ENCODE measurements at regions not wholly inside any gene's neighbourhood (a gene's known extent, or its start where the extent isn't known, plus 50 kb on each side); places are given as distances from the start of the nearest gene placed in this dataset.
A peak's percentile ranks its signal among the peaks of the same experiment; 100 is the strongest.

DNA sequence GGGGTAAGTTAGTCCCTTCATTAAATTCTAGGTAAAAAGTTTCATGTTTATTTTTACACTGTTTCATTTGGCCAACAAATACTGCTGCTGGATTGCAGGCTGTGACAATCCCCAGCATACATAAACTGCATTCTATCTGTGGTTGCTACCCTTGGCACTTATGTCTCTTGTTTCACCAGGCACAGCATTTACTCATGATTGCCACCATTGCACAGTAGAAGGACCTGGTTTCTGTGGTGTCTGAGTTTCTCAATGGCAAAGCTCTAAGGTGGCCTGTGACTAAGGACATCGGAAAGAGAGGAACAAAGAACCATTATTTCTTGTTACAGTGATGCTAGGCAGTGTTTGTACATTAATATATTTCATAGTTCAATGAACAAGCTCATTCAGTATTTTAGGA lies 878.4 kb upstream of the NEGR1 start:
- no peaks in the 10 kb centered on the region for H3K9me3 ChIP-seq
- no peaks in the 10 kb centered on the region for H3K27me3 ChIP-seq
- intact Hi-C loops (cut with DNase I; ENCODE audit: low total_unique reads), result no loop called here
- no peak for TF ChIP-seq EP300 (IDR thresholded peaks at IDR 0.05)
- TF ChIP-seq POLR2A (IDR thresholded peaks at IDR 0.05), result no peak
- TF ChIP-seq, protein P1, sequence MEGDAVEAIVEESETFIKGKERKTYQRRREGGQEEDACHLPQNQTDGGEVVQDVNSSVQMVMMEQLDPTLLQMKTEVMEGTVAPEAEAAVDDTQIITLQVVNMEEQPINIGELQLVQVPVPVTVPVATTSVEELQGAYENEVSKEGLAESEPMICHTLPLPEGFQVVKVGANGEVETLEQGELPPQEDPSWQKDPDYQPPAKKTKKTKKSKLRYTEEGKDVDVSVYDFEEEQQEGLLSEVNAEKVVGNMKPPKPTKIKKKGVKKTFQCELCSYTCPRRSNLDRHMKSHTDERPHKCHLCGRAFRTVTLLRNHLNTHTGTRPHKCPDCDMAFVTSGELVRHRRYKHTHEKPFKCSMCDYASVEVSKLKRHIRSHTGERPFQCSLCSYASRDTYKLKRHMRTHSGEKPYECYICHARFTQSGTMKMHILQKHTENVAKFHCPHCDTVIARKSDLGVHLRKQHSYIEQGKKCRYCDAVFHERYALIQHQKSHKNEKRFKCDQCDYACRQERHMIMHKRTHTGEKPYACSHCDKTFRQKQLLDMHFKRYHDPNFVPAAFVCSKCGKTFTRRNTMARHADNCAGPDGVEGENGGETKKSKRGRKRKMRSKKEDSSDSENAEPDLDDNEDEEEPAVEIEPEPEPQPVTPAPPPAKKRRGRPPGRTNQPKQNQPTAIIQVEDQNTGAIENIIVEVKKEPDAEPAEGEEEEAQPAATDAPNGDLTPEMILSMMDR (IDR thresholded peaks at IDR 0.05), result no peak
- TF ChIP-seq POLR2AphosphoS5 (IDR thresholded peaks at IDR 0.05), result no peak
- H3K4me1 ChIP-seq, result no peaks in the 10 kb centered on the region
- DNase-seq, result no peak
- H3K36me3 ChIP-seq, result no peaks in the 10 kb centered on the region
- H3K27ac ChIP-seq, result no peak overlapping the region
- WGBS, 5 donors, result 68 to 88% (median 81%) methylated on average over 1 of the region's 1 CpG
- no peak overlapping the region for H3K4me3 ChIP-seq

DNA sequence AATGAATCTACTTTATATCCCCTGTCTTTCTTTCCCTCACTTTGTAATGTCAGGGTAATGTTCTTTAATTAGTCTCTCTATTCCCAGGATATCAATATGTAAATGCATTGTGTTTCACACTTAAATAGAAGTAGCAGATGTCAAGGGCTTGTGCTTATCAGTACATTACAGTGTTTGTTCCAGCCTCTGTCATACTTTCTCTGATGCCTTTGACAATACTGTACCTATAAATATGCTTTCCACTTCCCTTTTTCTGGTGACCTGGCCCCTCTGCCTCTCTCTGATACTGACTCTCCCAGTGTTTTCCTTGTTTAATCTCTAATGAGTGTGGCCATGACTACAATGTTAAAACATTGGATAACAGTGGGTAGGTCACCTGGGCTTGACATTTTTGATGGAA lies 862.0 kb upstream of the NEGR1 start:
- no peak overlapping the region for H3K4me3 ChIP-seq
- H3K4me1 ChIP-seq, result no peaks in the 10 kb centered on the region
- intact Hi-C loops (cut with DNase I; ENCODE audit: low total_unique reads), result no loop called here
- TF ChIP-seq, protein P1 (IDR thresholded peaks at IDR 0.05), result no peak
- TF ChIP-seq POLR2AphosphoS5 (IDR thresholded peaks at IDR 0.05) (no peak), POLR2A (IDR thresholded peaks at IDR 0.05) (no peak), EP300 (IDR thresholded peaks at IDR 0.05) (no peak)
- no peak overlapping the region for H3K27ac ChIP-seq
- H3K27me3 ChIP-seq, result no peaks in the 10 kb centered on the region
- no peaks in the 10 kb centered on the region for H3K36me3 ChIP-seq
- DNase-seq, result peak in 1 of 2 donors; percentile 5
- H3K9me3 ChIP-seq, result peaks cover 0 to 10% (median 0%) of the 10 kb centered on the region in 4 donors

DNA sequence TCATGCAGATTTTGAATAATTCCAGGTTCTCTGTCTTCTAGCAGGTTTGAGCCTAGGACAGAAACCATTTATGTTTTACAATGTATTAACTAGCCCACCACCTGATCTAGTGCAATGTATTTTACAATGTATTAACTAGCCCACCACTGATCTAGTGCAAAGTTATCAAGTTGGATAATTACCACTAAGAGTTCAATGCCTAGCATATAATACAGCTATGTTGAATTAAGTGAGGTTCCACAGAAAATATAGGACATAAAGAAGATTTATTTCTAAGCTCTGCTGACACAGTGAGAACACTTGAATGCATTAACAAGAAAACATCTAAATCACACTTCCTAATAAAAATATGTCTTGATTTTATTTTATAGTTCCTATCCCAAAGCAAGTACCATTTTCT lies 854.6 kb upstream of the NEGR1 start:
- TF ChIP-seq EP300 (IDR thresholded peaks at IDR 0.05) (no peak), POLR2A (IDR thresholded peaks at IDR 0.05) (no peak), POLR2AphosphoS5 (IDR thresholded peaks at IDR 0.05) (no peak)
- TF ChIP-seq, protein P1 (IDR thresholded peaks at IDR 0.05), result no peak

DNA sequence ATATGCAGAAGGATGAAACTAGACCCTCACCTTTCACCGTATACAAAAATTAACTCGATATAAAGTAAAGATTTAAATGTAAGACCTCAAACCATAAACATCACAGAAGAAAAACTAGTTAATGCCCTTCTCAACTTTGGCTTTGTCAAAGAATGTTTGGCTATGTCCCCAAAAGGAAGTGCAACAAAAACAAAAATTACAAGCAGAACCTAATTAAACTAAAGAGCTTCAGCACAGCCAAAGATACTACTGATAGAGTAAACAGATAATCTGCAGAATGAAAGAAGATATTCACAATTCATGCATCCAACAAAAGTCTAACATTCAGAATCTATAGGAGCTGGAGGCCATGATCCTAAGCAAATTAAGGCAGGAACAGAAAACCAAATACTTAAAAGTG lies 824.6 kb upstream of the NEGR1 start:
- no peaks in the 10 kb centered on the region for H3K4me1 ChIP-seq
- H3K27ac ChIP-seq, result no peak overlapping the region
- no peaks in the 10 kb centered on the region for H3K27me3 ChIP-seq
- no peak for TF ChIP-seq POLR2A (IDR thresholded peaks at IDR 0.05)
- no peak for TF ChIP-seq EP300 (IDR thresholded peaks at IDR 0.05)
- no peak for TF ChIP-seq POLR2AphosphoS5 (IDR thresholded peaks at IDR 0.05)
- TF ChIP-seq, protein P1 (IDR thresholded peaks at IDR 0.05), result no peak
- H3K9me3 ChIP-seq, result peaks cover 0 to 14% (median 11%) of the 10 kb centered on the region in 4 donors
- no peaks in the 10 kb centered on the region for H3K36me3 ChIP-seq
- 76 to 86% (median 80%) methylated on average over 2 of the region's 2 CpGs for WGBS, 5 donors
- no peak overlapping the region for H3K4me3 ChIP-seq
- DNase-seq, result no peak
- intact Hi-C loops (cut with DNase I; ENCODE audit: low total_unique reads), result no loop called here

More for the DNA sequence above, 854.6 kb upstream of the NEGR1 start:
- Histone ChIP-seq H3K4me3 (no peak overlapping the region), H3K36me3 (no peaks in the 10 kb centered on the region), H3K27ac (no peak overlapping the region), H3K9me3 (peaks cover 0 to 9% (median 0%) of the 10 kb centered on the region in 4 donors), H3K4me1 (no peaks in the 10 kb centered on the region), H3K27me3 (no peaks in the 10 kb centered on the region)
- intact Hi-C loops (cut with DNase I; ENCODE audit: low total_unique reads), result no loop called here
- DNase-seq, result no peak
